Heart left ventricle (tissue), 13 donors: ENCODE measurements at regions not wholly inside any gene's neighbourhood (a gene's known extent, or its start where the extent isn't known, plus 50 kb on each side); places are given as distances from the start of the nearest gene placed in this dataset.

Experiments
- CTCF ChIP-seq, 12 donors: fragments of 200-600 bp; sonication (generic) in 4 of 12; IDR thresholded peaks; one replicate each; pipeline versions ENCODE4 v1.5.0 to v1.8.0; 2018 to 2022; ENCODE audit warnings: antibody characterized with exemption in 12 of 12, mild to moderate bottlenecking in 5 of 12
- POLR2A ChIP-seq, 2 donors: fragments of 450-650 bp; IDR thresholded peaks; one replicate each; pipeline ENCODE4 v1.6.1; 2017; ENCODE audit warnings: antibody characterized with exemption in 2 of 2, mild to moderate bottlenecking in 2 of 2, moderate library complexity in 2 of 2
- donor health status: ischemic (EF 13 %, LVEDD 7.1; RV severe dilation, severe dysfunction).
- donor health status: DM: no; HTN: yes; CAD: no.
- donor health status: DM: no; HTN: no; CAD: no.
- donor health status: ischemic (EF 25% LVEDD 6.9; RV normal size, moderate dysfunction).
- donor health status: ischemic (EF 25% LVEDD 5.7; RV mildly dilated, moderate dysfunction).
- donor health status: ischemic (EF 35%, LVEDD 5.7; RV mildly dilated, moderate dysfunction).
- donor health status: nonischemic (EF 11% LVEDD 7.7; RV severe dilation, severe dysfunction).
- donor health status: DM: yes; HTN: yes; CAD: no.
- donor health status: PGD.
- donor health status: ischemic (EF 29% LVEDD 5.4; RV normal size, mild dysfunction).
- donor health status: nonischemic (EF 23%, LVEDD 6.1; RV moderate dilation, normal function).

- no peak for TF ChIP-seq CTCF (IDR thresholded peaks at IDR 0.05)
- TF ChIP-seq POLR2A (IDR thresholded peaks at IDR 0.05), result no peak
Observed at GRCh38 chr6:28618898-28619555, 93.3 kb downstream of the GPX5 start.
